Activated naive CD4-positive, alpha-beta T cell treated with anti-CD3 and anti-CD28 coated beads, Interleukin-2, amount 10 ng/mL, durations not matched to agents 7 days and 5 days (primary cell): ENCODE measurements at regions not wholly inside any gene's neighbourhood (a gene's known extent, or its start where the extent isn't known, plus 50 kb on each side); places are given as distances from the start of the nearest gene placed in this dataset.

ENCODE experiments used
- CTCF ChIA-PET: fragments of 350-600 bp; sonication (Branson Sonifier 250); formaldehyde crosslinking; loops from one replicate; lab custom pipeline; 2021; ENCODE audit warnings: antibody characterized with exemption; lab: Charles Lee
- DNase-seq: peaks from one replicate; pipeline ENCODE4 v3.0.0-alpha.2; 2020
- H3K27ac Mint-ChIP-seq: one replicate; pipeline ENCODE4 v1.8.0; 2021; ENCODE audit warnings: mild to moderate bottlenecking, moderate library complexity, mixed read lengths
- H3K27me3 Mint-ChIP-seq: one replicate; pipeline ENCODE4 v1.8.0; 2021; ENCODE audit warnings: mild to moderate bottlenecking, mixed read lengths
- H3K36me3 Mint-ChIP-seq: one replicate; pipeline ENCODE4 v1.8.0; 2021; ENCODE audit warnings: mixed read lengths
- H3K4me1 Mint-ChIP-seq: one replicate; pipeline ENCODE4 v1.8.0; 2021; ENCODE audit warnings: mixed read lengths
- H3K4me3 Mint-ChIP-seq: one replicate; pipeline ENCODE4 v1.8.0; 2021; ENCODE audit warnings: mild to moderate bottlenecking, moderate library complexity, mixed read lengths
- H3K9me3 Mint-ChIP-seq: one replicate; pipeline ENCODE4 v1.8.0; 2021; ENCODE audit warnings: mixed read lengths

DNA sequence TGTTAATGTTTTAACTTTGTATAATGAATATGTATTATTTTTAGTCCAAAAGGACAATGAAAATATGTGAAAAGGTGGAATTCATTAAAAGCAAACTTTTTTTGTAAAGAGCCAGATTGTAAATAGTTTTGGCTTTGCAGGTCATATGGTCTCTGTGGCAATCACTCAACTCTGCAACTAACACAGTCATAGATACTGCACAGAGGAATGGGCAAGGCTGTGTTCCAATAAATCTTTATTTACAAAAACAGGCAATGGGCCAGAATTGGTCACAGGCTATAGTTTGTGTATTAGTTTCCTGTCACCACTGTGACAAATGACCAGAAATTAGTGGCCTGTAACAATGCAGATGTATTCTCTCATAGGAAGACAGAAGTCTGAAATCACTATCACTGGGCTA, 125.4 kb upstream of the PTCH1 start:
- Mint-ChIP-seq H3K27me3 (peaks cover 19% of the 10 kb centered on the region), H3K9me3 (no peaks in the 10 kb centered on the region), H3K4me3 (no peak overlapping the region), H3K36me3 (no peaks in the 10 kb centered on the region), H3K27ac (no peak overlapping the region), H3K4me1 (no peaks in the 10 kb centered on the region)
- CTCF ChIA-PET = no interaction called here
- no peak for DNase-seq

DNA sequence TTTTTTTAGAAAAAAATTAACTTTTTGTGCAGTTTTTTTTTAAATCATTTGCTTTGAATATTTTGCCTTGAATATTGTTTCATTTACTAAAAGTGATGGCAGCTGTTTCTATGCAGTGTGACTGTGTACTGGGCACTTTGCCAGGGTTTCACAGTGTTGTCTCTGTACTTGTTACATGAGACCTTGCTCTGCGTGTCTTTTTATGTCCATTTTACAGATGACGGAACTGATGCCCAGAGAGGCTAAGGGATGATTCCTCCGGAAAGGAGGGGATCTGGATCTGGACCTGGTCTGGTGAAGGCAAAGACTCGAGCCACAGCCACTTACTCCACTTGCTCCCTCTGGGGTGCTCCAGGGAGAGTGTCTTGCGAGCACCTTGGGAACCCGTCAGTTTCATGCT, 124.8 kb upstream of the PTCH1 start:
- no peak for DNase-seq
- H3K27me3 Mint-ChIP-seq = peaks cover 19% of the 10 kb centered on the region
- H3K36me3 Mint-ChIP-seq = no peaks in the 10 kb centered on the region
- no peaks in the 10 kb centered on the region for H3K4me1 Mint-ChIP-seq
- CTCF ChIA-PET = no interaction called here
- H3K4me3 Mint-ChIP-seq = no peak overlapping the region
- no peak overlapping the region for H3K27ac Mint-ChIP-seq
- no peaks in the 10 kb centered on the region for H3K9me3 Mint-ChIP-seq

DNA sequence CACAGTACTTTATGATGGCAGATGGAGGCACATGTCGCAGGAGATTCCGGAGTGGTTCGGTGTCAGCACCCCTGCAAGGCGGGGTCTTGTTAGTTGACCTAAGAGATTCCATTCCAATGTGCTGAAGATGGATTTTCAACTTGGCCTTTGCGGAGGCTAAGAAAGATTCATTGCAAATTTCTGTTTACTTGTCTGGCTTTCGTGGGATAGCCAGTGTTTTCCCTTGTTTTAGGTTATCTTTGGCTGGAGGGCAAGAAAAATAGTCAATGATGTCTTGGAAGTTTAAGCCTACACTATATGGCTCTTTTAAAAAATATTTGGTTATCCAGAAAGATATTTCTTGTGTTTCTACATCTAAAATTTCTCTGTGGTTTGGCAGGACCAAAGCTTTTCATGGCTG, 123.6 kb upstream of the PTCH1 start:
- CTCF ChIA-PET = no interaction called here
- DNase-seq = no peak
- H3K36me3 Mint-ChIP-seq = no peaks in the 10 kb centered on the region
- H3K9me3 Mint-ChIP-seq = no peaks in the 10 kb centered on the region
- no peak overlapping the region for H3K27ac Mint-ChIP-seq
- peaks cover 22% of the 10 kb centered on the region for H3K27me3 Mint-ChIP-seq
- H3K4me1 Mint-ChIP-seq = no peaks in the 10 kb centered on the region
- H3K4me3 Mint-ChIP-seq = no peak overlapping the region

DNA sequence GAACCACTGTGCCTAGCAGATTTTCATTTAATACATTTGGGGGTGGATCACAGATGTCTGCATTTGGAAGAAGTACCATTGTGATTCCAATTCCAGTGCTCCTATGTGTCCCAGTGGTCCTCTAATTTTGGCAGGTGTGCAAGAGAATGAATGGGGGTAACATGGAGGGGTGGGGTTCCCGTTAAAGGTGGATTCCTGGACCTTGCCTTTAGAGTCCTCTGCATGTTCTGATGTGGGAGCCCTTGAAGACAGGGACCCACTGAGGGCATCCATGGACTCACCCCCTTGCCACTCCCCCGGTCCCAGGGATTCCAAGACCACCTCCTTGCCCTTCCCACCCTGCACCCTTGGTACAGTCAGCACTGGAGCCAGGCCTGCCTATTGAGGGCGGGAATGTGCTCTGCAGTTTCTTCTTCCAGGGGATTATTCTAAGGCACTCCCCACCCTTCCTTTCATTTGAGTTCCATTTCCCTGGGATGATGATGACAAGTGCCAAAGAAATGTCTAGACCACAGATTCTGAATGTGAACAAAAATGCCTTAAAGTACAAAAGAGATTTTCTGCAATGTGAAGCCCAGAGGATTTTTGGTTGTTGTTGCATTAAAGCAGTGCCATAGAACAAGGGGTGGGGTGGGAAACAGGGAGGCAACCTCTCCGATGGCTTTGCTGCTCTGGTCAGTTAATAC, 119.4 kb upstream of the PTCH1 start:
- Mint-ChIP-seq H3K36me3 (no peaks in the 10 kb centered on the region), H3K27me3 (peaks cover 26% of the 10 kb centered on the region), H3K27ac (no peak overlapping the region), H3K4me3 (no peak overlapping the region), H3K9me3 (no peaks in the 10 kb centered on the region), H3K4me1 (no peaks in the 10 kb centered on the region)
- CTCF ChIA-PET = no interaction called here
- DNase-seq = no peak

DNA sequence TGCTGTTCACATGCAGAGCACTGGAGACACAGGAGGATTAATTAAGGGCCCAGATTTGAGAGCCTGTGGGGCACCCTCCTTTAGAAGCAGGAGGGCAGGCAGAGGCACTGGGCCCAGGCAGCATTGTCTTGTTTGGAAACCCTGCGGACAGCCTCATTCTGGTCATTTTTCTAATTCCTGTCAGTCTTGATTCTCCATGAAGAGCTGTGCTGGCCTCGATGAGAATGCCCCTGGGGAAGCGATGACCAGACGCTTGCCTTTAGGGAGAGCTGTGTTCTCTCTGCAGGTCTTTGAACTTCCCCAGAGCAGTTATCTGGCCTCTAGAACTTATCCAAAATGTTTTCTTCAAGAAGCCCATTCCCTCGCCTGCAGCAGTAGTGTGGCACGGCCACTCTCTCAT, 117.8 kb upstream of the PTCH1 start:
- DNase-seq = no peak

DNA sequence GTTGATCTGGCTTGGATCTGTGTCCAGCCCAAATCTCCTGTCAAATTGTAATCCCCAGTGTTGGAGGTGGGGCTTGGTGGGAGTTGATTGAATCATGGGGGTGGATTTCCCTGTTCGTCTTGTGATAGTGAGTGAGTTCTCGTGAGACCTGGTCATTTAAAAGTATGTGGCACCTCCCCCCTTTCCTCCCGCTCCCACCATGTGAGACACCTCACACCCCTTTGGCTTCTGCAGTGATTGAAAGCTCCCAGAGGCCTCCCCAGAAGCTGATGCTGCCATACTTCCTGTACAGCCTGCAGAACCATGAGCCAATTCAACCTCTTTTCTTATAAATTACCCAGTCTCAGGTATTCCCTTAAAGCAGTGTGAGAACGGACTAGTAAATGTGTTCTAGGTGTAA, 117.3 kb upstream of the PTCH1 start:
- DNase-seq = no peak
- CTCF ChIA-PET = no interaction called here
- Mint-ChIP-seq H3K4me1 (no peaks in the 10 kb centered on the region), H3K9me3 (peaks cover 2% of the 10 kb centered on the region), H3K4me3 (no peak overlapping the region), H3K36me3 (no peaks in the 10 kb centered on the region), H3K27ac (no peak overlapping the region), H3K27me3 (peaks cover 21% of the 10 kb centered on the region)

More for the DNA sequence above, 117.8 kb upstream of the PTCH1 start:
- no peak overlapping the region for H3K27ac Mint-ChIP-seq
- peaks cover 2% of the 10 kb centered on the region for H3K9me3 Mint-ChIP-seq
- H3K27me3 Mint-ChIP-seq = peaks cover 21% of the 10 kb centered on the region
- no peak overlapping the region for H3K4me3 Mint-ChIP-seq
- no peaks in the 10 kb centered on the region for H3K36me3 Mint-ChIP-seq
- CTCF ChIA-PET = no interaction called here
- H3K4me1 Mint-ChIP-seq = no peaks in the 10 kb centered on the region

DNA sequence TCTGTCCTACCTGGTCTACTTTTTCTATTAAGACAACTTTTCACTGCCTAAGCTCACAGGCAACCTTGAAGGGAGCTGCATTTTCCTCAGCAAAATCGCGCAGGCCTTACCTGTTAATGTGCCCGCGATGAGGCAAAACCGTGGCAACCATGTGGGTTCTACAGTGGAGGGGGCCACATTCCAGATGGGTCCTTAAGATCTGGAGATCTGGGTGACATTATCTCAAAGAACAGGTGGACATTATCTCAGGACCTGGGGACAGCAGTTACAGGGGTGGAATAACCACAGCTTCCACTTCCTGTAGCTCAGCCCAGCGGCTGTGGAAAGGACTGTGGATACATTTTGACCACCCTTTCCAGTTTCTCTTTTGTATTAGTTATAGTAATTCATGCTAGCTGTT, 112.8 kb upstream of the PTCH1 start:
- DNase-seq = no peak
- Mint-ChIP-seq H3K4me3 (no peak overlapping the region), H3K27ac (no peak overlapping the region), H3K27me3 (peaks cover 28% of the 10 kb centered on the region), H3K9me3 (peaks cover 12% of the 10 kb centered on the region), H3K36me3 (no peaks in the 10 kb centered on the region), H3K4me1 (peaks cover 22% of the 10 kb centered on the region)
- CTCF ChIA-PET = no interaction called here

DNA sequence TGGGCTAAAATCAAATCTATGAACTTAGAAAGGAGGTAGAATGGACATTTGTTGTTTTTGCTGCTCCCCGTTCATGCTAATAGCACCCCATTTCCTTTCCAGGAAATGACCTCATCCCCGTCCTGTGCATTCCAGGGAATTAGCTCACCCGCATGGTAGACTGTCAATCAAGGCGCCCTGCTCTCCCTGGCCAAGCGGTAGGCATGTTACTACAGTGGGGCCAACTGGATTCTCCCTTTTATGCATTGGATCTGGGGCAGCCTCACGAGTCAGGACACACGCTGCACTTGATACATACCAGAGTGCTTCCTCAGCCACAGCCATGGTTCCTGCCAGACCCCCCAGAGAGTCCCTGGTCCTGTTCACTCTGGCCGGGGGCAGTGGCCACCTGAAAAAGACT, 111.0 kb upstream of the PTCH1 start:
- DNase-seq = no peak
- Mint-ChIP-seq H3K4me3 (no peak overlapping the region), H3K4me1 (peaks cover 22% of the 10 kb centered on the region), H3K9me3 (peaks cover 14% of the 10 kb centered on the region), H3K27me3 (peaks cover 23% of the 10 kb centered on the region), H3K27ac (no peak overlapping the region), H3K36me3 (no peaks in the 10 kb centered on the region)
- CTCF ChIA-PET = no interaction called here

DNA sequence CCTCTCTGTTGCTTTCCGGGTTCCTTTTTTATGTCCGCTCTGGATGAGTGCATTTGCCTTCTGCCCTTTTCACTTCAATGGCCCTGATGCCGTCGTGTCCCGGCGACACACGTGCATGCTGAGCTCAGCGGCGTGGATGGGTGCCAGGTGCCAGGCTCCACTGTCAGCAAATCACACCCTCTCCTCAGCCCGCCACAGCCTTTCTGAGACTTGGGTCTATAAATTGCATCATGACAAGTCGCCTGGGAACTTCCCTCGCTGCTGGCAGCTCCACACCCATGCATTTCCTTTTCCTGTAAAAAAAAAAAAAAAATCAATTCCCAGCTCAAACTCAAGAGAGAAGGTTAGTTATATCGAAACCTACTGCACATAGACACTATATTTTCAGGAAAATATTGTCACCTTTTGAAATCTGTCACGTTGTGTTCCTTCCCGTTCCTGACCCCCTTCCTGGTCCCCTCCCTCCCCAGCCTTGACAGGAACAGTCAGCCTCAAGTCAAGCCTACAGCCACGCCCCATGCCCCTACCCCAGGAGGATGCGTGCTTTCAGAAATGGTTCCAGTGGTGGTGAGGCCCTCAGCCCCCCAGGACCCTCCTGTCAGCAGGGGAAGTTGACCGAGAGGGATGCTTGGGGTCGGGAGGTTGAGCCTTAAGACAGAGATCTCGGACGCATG, 110.3 kb upstream of the PTCH1 start:
- CTCF ChIA-PET = interaction anchor here (0.5 kb wide), 1 partner anchor 631 kb away, joined by 3 read pairs; no protein-coding TSS in a partner anchor
- Mint-ChIP-seq H3K9me3 (peaks cover 14% of the 10 kb centered on the region), H3K27ac (peak overlapping the region; percentile 67), H3K27me3 (peaks cover 21% of the 10 kb centered on the region), H3K36me3 (no peaks in the 10 kb centered on the region), H3K4me3 (no peak overlapping the region), H3K4me1 (peaks cover 22% of the 10 kb centered on the region)
- peak; percentile 44 for DNase-seq

DNA sequence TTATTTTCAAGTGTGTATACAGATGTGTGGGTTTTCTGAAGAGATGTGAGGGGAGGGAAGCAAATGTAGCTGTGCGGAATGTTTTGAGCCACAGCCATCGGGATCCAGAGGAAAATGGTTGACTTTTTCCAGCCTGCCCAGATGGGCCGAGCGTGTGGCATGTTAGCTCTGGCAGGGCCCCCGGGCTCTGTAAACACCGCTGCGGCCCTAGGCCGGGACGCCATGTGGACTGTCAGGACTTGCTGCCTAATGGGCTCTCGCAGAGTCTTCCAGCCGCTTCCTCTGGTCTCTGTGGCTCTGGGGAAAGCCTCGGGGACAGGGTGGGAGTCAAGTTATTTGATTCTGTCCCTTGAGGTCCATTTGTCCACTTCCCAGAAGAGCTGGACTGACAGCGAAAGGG, 109.6 kb upstream of the PTCH1 start:
- CTCF ChIA-PET = no interaction called here
- Mint-ChIP-seq H3K27me3 (peaks cover 21% of the 10 kb centered on the region), H3K27ac (no peak overlapping the region), H3K9me3 (peaks cover 14% of the 10 kb centered on the region), H3K36me3 (no peaks in the 10 kb centered on the region), H3K4me1 (peaks cover 22% of the 10 kb centered on the region), H3K4me3 (no peak overlapping the region)
- DNase-seq = no peak

DNA sequence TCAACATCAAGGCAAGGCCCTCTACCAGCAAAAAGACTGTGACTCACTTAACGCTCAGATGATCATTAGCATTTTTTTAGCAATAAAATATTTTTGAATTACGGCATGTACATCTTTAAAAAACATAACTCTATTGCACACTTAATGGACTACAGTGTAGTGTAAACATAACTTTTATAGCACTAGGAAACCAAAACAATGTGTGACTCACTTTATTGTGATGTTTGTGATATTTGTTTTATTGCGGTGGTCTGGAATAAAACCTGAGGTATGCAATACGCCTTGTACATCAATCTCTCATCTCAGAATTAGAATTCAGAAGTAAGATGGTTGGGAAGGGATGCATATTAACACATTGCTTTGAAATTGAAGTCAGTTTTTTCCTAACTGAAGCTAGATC, 106.9 kb upstream of the PTCH1 start:
- DNase-seq = no peak
- Mint-ChIP-seq H3K4me1 (peaks cover 22% of the 10 kb centered on the region), H3K27ac (no peak overlapping the region), H3K27me3 (peaks cover 23% of the 10 kb centered on the region), H3K4me3 (no peak overlapping the region), H3K9me3 (peaks cover 12% of the 10 kb centered on the region), H3K36me3 (no peaks in the 10 kb centered on the region)
- CTCF ChIA-PET = no interaction called here

DNA sequence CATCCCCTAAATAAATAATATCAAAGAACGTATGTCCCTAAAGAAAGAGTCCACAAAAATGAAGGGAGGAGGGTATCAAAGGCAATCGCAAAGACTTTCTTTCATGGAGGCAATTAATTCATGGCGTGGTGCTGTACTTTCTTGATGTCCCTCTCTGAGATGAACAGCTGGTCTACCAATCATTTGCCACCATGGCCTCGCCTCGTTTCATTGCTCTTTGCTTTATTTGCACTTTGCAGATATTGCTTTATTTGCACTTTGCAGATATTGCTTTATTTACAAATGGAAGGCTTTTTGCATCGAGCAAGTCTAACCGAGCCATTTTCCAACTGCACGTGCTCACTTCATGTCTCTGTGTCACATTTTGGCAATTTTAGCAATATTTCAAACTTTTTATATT, 104.0 kb upstream of the PTCH1 start:
- H3K4me3 Mint-ChIP-seq = no peak overlapping the region
- no peak overlapping the region for H3K27ac Mint-ChIP-seq
- CTCF ChIA-PET = no interaction called here

DNA sequence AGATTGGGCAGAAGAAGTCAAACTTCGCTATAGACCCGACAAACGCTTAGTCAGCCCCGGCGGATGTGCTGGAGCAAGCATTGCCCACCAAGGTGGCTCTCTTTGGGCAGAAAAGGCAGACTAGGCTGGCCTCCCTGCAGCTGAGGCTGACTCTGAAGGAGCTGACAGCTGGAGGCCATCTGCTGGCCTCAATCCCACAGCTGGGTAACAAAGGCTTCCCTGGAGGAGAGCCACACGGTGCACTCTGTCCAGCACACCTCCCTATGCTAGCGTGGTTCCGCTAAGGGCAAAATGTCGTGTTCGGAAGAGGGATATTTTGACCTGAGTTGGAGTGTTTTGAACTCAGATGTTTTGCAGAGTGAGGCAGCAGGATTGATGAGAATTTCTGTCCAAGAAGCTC, 103.5 kb upstream of the PTCH1 start:
- H3K27me3 Mint-ChIP-seq = peaks cover 18% of the 10 kb centered on the region
- H3K27ac Mint-ChIP-seq = no peak overlapping the region
- no peak for DNase-seq
- CTCF ChIA-PET = no interaction called here
- H3K4me3 Mint-ChIP-seq = no peak overlapping the region
- H3K36me3 Mint-ChIP-seq = no peaks in the 10 kb centered on the region
- H3K4me1 Mint-ChIP-seq = no peaks in the 10 kb centered on the region
- peaks cover 4% of the 10 kb centered on the region for H3K9me3 Mint-ChIP-seq

More for the DNA sequence above, 104.0 kb upstream of the PTCH1 start:
- H3K9me3 Mint-ChIP-seq = peaks cover 4% of the 10 kb centered on the region
- no peak for DNase-seq
- no peaks in the 10 kb centered on the region for H3K36me3 Mint-ChIP-seq
- peaks cover 14% of the 10 kb centered on the region for H3K27me3 Mint-ChIP-seq
- H3K4me1 Mint-ChIP-seq = no peaks in the 10 kb centered on the region

DNA sequence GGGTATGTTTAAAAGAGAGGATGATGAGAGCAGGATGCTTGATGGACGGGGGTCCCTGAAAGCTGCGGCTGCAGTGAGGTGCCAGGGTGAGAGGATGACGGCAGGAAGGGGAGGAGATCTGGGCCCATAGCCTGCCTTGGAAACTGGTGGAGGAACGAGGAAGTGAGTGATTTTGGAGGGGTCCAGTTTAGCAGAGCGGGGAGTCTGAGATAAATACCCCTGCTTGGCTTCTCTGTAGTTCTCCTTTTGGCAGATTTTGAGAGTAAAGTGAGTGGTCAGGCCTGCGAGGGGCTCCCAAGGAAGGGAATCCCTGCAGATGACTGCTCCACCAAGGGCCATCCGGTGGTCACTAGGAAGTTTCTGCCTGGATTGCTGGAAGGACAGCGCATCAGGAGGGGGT, 98.5 kb upstream of the PTCH1 start:
- no peak overlapping the region for H3K27ac Mint-ChIP-seq
- H3K36me3 Mint-ChIP-seq = no peaks in the 10 kb centered on the region
- H3K9me3 Mint-ChIP-seq = no peaks in the 10 kb centered on the region
- no peak overlapping the region for H3K4me3 Mint-ChIP-seq
- H3K27me3 Mint-ChIP-seq = peaks cover 24% of the 10 kb centered on the region
- CTCF ChIA-PET = no interaction called here
- no peaks in the 10 kb centered on the region for H3K4me1 Mint-ChIP-seq
- DNase-seq = no peak

DNA sequence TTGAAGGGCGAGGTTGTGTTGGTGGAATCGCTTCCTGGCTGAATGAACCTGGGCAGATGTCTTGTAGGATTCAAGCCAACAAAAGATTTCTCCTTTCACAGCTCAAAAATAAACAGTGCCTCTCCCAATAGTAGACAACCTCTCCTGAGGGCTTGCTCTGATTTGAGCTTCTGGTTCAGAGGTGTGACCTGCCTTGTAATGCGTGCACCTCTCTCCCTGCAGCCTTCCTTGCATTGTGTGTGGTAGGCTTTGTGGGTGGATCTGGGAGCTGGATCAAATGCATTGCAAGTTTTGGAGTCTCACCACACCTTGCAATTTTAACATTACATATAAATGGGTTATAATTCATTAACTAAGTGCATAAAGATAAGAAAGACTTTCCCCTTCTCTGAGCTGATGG, 96.9 kb upstream of the PTCH1 start:
- DNase-seq = no peak
- Mint-ChIP-seq H3K36me3 (no peaks in the 10 kb centered on the region), H3K4me1 (no peaks in the 10 kb centered on the region), H3K27me3 (peaks cover 32% of the 10 kb centered on the region), H3K4me3 (no peak overlapping the region), H3K9me3 (no peaks in the 10 kb centered on the region), H3K27ac (no peak overlapping the region)
- CTCF ChIA-PET = no interaction called here
